ENCODE measurements at regions not wholly inside any gene's neighbourhood (a gene's known extent, or its start where the extent isn't known, plus 50 kb on each side); places are given as distances from the start of the nearest gene placed in this dataset.

- DNase-seq (ENCODE audit: low spot score in 2 of 2), result no peak
- H3K4me3 ChIP-seq, result no peak overlapping the region
- no peaks in the 10 kb centered on the region for H3K36me3 ChIP-seq
- H3K27ac ChIP-seq, result no peak overlapping the region
- no peaks in the 10 kb centered on the region for H3K27me3 ChIP-seq
- H3K9me3 ChIP-seq, result no peaks in the 10 kb centered on the region
- intact Hi-C loops (cut with DNase I; ENCODE audit: low total_unique reads), result no loop called here
- no peak for TF ChIP-seq POLR2AphosphoS5 (IDR thresholded peaks at IDR 0.05)
- TF ChIP-seq CTCF (IDR thresholded peaks at IDR 0.05), result no peak
- no peak for TF ChIP-seq POLR2A (IDR thresholded peaks at IDR 0.05)
- H3K4me1 ChIP-seq, result no peaks in the 10 kb centered on the region
These were observed 135.5 kb downstream of the HAPSTR1 start for GRCh38 chr16:9226924-9227323.

GRCh38 chr16:9231039-9231438, 139.6 kb downstream of the HAPSTR1 start:
- Histone ChIP-seq H3K27me3 (no peaks in the 10 kb centered on the region), H3K4me3 (no peak overlapping the region), H3K4me1 (no peaks in the 10 kb centered on the region), H3K27ac (no peak overlapping the region), H3K36me3 (no peaks in the 10 kb centered on the region), H3K9me3 (no peaks in the 10 kb centered on the region)
- intact Hi-C loops (cut with DNase I; ENCODE audit: low total_unique reads), result no loop called here
- no peak for TF ChIP-seq POLR2A (IDR thresholded peaks at IDR 0.05)
- TF ChIP-seq POLR2AphosphoS5 (IDR thresholded peaks at IDR 0.05), result no peak
- no peak for TF ChIP-seq CTCF (IDR thresholded peaks at IDR 0.05)
- no peak for DNase-seq (ENCODE audit: low spot score in 2 of 2)

- TF ChIP-seq CTCF (IDR thresholded peaks at IDR 0.05) (no peak), POLR2A (IDR thresholded peaks at IDR 0.05) (no peak), POLR2AphosphoS5 (IDR thresholded peaks at IDR 0.05) (no peak)
- no peak overlapping the region for H3K4me3 ChIP-seq
- no peaks in the 10 kb centered on the region for H3K27me3 ChIP-seq
- no peaks in the 10 kb centered on the region for H3K4me1 ChIP-seq
- H3K27ac ChIP-seq, result no peak overlapping the region
- no peaks in the 10 kb centered on the region for H3K9me3 ChIP-seq
- H3K36me3 ChIP-seq, result no peaks in the 10 kb centered on the region
- no peak for DNase-seq (ENCODE audit: low spot score in 2 of 2)
- intact Hi-C loops (cut with DNase I; ENCODE audit: low total_unique reads), result no loop called here
These were observed 140.8 kb downstream of the HAPSTR1 start for GRCh38 chr16:9232102-9232770.

GRCh38 chr16:9235867-9236266, 144.4 kb downstream of the HAPSTR1 start:
- no peaks in the 10 kb centered on the region for H3K27me3 ChIP-seq
- H3K9me3 ChIP-seq, result no peaks in the 10 kb centered on the region
- no peaks in the 10 kb centered on the region for H3K4me1 ChIP-seq
- TF ChIP-seq POLR2AphosphoS5 (IDR thresholded peaks at IDR 0.05), result no peak
- TF ChIP-seq CTCF (IDR thresholded peaks at IDR 0.05), result no peak
- no peak for TF ChIP-seq POLR2A (IDR thresholded peaks at IDR 0.05)
- no peak overlapping the region for H3K4me3 ChIP-seq
- intact Hi-C loops (cut with DNase I; ENCODE audit: low total_unique reads), result no loop called here
- no peak overlapping the region for H3K27ac ChIP-seq
- no peaks in the 10 kb centered on the region for H3K36me3 ChIP-seq
- DNase-seq (ENCODE audit: low spot score in 2 of 2), result no peak

- intact Hi-C loops (cut with DNase I; ENCODE audit: low total_unique reads), result no loop called here
- no peaks in the 10 kb centered on the region for H3K9me3 ChIP-seq
- DNase-seq (ENCODE audit: low spot score in 2 of 2), result no peak
- no peaks in the 10 kb centered on the region for H3K27me3 ChIP-seq
- H3K36me3 ChIP-seq, result no peaks in the 10 kb centered on the region
- TF ChIP-seq POLR2AphosphoS5 (IDR thresholded peaks at IDR 0.05), result no peak
- no peak for TF ChIP-seq POLR2A (IDR thresholded peaks at IDR 0.05)
- TF ChIP-seq CTCF (IDR thresholded peaks at IDR 0.05), result no peak
- no peak overlapping the region for H3K27ac ChIP-seq
- H3K4me1 ChIP-seq, result no peaks in the 10 kb centered on the region
- no peak overlapping the region for H3K4me3 ChIP-seq
These were observed 144.9 kb downstream of the HAPSTR1 start for GRCh38 chr16:9236319-9236718.

Data from breast epithelium (tissue), 4 donors.